ENCODE measurements at regions not wholly inside any gene's neighbourhood (a gene's known extent, or its start where the extent isn't known, plus 50 kb on each side); places are given as distances from the start of the nearest gene placed in this dataset.

- H3K4me3 Mint-ChIP-seq: no peak overlapping the region
- DNase-seq (ENCODE audit: low spot score) (no peak), ATAC-seq (no peak)
- H3K27me3 Mint-ChIP-seq (ENCODE audit: low read depth): no peaks in the 10 kb centered on the region
- no peak overlapping the region for H3K27ac Mint-ChIP-seq
- peaks cover 41% of the 10 kb centered on the region for H3K9me3 Mint-ChIP-seq
- H3K4me1 Mint-ChIP-seq: no peaks in the 10 kb centered on the region
- CTCF ChIA-PET: no interaction called here
- TF ChIP-seq AR (CRISPR knock-in tag; IDR thresholded peaks at IDR 0.05) (no peak), CREM (CRISPR knock-in tag; IDR thresholded peaks at IDR 0.05) (no peak), ZNF532 (CRISPR knock-in tag; IDR thresholded peaks at IDR 0.05; ENCODE audit: borderline replicate concordance) (no peak), ZNF232 (CRISPR knock-in tag; IDR thresholded peaks at IDR 0.05) (no peak), NR2C2 (CRISPR knock-in tag; IDR thresholded peaks at IDR 0.05) (no peak), FOXK1 (CRISPR knock-in tag; IDR thresholded peaks at IDR 0.05) (no peak), ZNF281 (CRISPR knock-in tag; IDR thresholded peaks at IDR 0.05) (no peak), SMAD4 (CRISPR knock-in tag; IDR thresholded peaks at IDR 0.05) (no peak), NR1H2 (CRISPR knock-in tag; IDR thresholded peaks at IDR 0.05) (no peak), NR3C1 (CRISPR knock-in tag; conservative IDR thresholded peaks at IDR 0.05; ENCODE audit: low read depth) (no peak), USF2 (CRISPR knock-in tag; IDR thresholded peaks at IDR 0.05) (no peak), PRDM15 (CRISPR knock-in tag; IDR thresholded peaks at IDR 0.05) (no peak), EMX1 (CRISPR knock-in tag; IDR thresholded peaks at IDR 0.05) (no peak), USF1 (CRISPR knock-in tag; IDR thresholded peaks at IDR 0.05) (no peak), RORB (CRISPR knock-in tag; IDR thresholded peaks at IDR 0.05) (no peak), ATF1 (CRISPR knock-in tag; IDR thresholded peaks at IDR 0.05) (no peak), JAZF1 (CRISPR knock-in tag; IDR thresholded peaks at IDR 0.05) (no peak), STAT6 (CRISPR knock-in tag; conservative IDR thresholded peaks at IDR 0.05; ENCODE audit: low read depth) (no peak), NFATC4 (CRISPR knock-in tag; IDR thresholded peaks at IDR 0.05) (no peak)
- POLR2A ChIA-PET: no interaction called here
- peaks cover 22% of the 10 kb centered on the region for H3K36me3 Mint-ChIP-seq
These were observed 581.8 kb downstream of the PLPP3 start for GRCh38 chr1:55997536-55997935.
